ENCODE measurements at regions not wholly inside any gene's neighbourhood (a gene's known extent, or its start where the extent isn't known, plus 50 kb on each side); places are given as distances from the start of the nearest gene placed in this dataset.
"Not testable (repeated sequence)": the region's sequence is repeated elsewhere in the genome, so short reads cannot be mapped to it uniquely, and the experiment has no call there.

DNA sequence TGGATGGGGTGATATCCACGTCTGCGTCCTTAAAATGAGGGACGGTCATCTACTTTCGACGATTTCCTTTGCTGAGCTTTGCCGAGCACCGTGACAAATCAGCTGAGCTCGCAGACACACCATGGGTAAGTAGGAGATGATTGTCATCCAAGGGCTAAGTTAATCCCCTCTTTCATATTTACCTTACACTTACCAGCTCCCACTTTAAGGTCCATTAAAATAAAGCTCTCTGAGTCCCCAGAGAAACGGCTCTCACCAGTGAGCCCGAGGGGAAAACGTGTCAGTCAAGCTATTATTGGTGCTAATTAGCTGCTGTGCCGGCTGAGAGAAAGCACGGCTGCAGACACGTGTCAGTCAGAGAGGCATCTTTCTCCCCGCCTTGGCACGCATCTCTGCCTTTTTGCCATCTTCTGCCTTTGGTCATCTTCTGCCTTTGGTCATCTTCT is 72.2 kb downstream of the CRLF2 start:
- no peak for DNase-seq (ENCODE audit: low spot score)

DNA sequence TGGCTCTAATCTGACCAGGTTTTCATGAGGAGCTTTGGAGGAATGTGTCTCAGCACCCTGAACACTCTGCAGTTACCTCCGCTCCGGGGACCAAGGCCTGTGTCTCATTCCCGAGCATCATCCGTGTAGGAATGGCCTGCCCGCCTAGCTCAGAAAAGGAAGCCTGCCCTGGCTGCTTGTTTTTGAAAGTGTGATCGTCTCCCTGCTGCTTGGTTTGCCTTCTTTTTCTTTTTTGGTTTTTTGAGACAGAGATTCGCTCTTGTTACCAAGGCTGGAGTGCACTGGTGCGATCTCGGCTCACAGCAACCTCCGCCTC is 73.3 kb downstream of the CRLF2 start:
- no peak for DNase-seq (ENCODE audit: low spot score)

DNA sequence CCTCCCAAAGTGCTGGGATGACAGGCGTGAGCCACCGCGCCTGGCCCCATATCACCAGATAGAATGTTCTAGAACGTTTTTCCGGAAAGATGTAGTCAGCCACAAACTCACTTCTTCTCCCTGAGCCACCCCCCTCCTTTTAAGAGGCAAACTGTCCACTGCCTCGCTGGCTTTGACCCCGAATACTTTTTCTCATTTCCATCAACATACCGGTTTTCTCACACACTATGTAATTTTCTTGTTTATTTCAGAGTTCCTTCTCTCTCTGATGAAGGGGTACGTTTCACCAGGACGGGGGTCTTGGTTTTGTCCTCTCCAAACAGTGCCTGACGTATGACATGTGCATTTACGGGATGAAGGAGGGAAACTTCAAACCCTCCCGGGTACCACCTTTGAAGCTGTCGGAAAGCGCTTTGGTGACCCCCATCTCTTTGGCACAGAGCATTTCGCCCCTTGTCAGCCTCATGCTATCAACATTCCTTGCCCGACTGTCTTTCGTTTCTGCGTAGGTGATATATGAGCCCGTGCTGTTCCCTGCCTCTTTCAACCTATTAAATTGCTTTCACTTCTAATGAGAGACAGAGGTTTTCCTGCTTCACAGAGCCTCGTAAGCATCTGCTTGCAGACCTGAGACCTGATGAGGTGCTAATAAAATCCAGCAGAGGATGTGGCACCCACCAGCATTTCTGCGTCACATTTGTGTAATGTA is 73.8 kb downstream of the CRLF2 start:
- DNase-seq (ENCODE audit: low spot score), result no peak

DNA sequence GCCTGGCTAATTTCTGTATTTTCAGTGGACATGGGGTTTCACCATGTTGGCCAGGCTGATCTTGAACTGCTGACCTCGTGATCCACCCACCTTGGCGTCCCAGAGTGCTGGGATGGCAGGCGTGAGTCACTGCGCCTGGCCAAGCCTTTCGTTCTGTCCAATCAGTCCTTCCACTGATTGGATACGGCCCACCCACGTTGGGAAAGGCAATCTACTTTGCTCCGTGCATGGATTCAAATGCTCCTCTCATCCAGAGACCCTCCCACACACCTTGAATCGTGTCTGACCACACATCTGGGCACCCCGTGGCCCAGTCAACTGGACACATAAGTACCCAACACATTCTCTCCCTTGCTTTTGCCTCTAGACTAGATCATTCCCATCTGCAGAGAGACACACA is 74.9 kb downstream of the CRLF2 start:
- DNase-seq (ENCODE audit: low spot score), result no peak

DNA sequence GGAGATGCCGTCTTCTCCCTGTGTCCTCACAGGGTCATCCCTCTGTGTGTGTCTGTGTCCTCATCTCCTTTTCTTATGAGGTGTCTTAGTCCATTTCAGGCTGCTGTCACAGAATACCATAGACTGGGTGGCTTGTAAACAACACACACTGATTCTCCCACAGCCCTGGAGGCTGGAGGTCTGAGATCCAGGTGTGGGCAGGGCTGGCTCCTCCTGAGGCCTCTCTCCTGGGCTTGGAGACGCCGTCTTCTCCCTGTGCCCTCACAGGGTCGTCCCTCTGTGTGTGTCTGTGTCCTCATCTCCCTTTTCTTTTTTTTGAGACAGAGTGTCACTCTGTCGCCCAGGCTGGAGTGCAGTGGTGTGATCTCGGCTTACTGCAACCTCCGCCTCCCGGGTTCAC is 75.9 kb downstream of the CRLF2 start:
- DNase-seq (ENCODE audit: low spot score), result not testable (repeated sequence)

DNA sequence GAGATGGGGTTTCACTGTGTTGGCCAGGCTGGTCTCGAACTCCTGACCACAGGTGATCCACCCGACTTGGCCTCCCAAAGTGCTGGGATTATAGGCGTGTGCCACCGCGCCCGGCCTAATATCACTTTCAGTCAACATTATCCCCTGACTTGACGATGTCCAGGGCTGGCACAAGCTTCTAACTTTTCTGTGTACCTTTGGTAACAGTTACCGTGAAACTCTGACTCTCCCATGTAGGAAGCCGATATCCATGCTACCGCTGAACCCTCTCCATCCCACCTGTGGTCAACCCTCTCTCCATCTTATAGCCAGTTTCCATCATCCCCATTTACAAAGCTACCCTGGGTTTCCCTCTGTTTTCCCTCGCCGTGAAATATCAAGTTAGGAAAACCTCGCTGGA is 77.5 kb downstream of the CRLF2 start:
- no peak for DNase-seq (ENCODE audit: low spot score)

DNA sequence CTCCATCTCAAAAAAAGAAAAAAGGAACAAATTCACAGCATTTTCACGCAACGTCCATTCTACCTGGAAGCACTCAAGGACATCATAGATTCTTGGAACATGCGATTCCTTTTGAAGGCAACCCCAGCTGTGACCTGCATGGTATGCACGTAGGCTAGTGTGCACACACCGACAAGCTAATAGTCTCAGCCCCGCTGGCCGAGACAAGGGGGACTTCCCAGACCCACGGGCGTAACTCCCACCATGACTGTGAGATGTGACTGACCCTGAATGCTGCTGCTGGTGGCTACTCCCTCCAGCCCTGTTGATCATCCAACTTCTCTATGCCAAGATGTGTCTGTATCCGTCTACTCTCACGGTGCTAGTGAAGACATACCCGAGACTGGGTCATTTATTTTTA is 78.3 kb downstream of the CRLF2 start:
- no peak for DNase-seq (ENCODE audit: low spot score)

DNA sequence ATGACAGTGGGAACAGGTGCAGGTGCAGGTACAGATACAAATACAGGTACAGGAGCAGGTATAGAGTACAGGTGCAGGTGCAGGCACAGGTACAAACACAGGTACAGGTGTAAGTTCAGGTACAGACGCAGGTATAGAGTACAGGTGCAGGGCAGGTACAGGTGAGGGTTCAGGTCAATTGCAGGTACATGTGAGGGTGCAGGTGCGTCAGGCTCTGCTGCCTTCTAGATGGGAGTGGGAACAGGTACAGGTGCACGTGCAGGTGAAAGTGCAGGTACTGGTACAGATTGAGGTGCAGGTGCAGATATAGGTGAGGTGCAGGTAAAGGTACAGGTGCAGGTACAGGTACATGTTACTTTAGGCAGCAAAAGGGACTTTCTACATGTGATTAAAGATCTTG is 85.7 kb downstream of the CRLF2 start:
- no peak for DNase-seq (ENCODE audit: low spot score)

DNA sequence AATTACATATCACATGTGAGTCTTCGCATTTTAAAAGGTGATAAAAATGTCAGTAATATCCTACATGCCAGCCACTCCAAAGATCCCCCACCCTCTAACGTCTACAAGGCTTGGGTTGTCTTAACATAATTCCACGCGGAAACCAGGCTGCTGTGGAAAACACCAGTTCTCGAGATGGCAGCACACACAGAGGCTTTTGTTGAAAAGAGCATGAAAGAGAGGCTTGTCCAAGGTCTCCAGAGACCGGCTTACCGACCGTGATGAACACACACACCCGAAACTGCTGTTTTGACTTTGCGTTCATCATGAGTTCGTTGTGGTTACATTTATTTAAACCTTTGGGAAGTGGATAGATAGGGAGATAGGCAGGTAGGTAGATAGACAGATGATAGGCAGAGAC is 87.9 kb downstream of the CRLF2 start:
- DNase-seq (ENCODE audit: low spot score), result no peak

DNA sequence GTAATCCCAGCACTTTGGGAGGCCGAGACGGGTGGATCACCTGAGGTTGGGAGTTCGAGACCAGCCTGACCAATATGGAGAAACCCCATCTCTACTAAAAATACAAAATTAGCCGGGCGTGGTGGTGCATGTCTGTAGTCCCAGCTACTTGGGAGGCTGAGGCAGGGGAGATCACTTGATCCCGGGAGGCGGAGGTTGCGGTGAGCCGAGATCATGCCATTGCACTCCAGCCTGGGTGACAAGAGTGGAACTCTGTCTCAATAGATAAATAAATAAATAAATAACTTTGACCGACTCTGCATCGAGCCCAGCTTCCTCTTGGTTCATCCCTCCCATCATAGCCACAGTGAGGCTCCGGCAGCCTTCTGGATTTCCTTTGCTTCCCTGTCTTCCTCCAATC is 89.6 kb downstream of the CRLF2 start:
- not testable (repeated sequence) for DNase-seq (ENCODE audit: low spot score)

DNA sequence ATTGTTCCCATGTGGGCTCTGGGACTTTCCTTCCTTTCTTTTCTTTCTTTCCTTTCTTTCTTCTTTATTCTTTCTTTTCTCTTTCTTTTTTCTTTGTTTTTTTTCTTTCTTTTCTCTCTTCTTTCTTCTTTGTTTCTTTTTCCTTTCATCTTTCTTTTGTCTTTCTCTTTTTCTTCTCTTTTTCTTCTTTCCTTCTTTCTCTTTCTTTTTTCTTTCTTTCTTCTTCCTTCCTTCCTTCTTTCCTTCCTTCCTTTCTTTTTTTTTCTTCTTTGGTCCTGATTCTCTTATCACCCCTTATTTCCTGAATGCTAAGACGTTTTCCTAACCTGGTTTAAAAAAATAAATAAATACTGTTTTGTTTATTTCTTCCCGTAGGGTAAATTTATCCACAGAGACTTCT is 93.2 kb downstream of the CRLF2 start:
- DNase-seq (ENCODE audit: low spot score), result no peak

DNA sequence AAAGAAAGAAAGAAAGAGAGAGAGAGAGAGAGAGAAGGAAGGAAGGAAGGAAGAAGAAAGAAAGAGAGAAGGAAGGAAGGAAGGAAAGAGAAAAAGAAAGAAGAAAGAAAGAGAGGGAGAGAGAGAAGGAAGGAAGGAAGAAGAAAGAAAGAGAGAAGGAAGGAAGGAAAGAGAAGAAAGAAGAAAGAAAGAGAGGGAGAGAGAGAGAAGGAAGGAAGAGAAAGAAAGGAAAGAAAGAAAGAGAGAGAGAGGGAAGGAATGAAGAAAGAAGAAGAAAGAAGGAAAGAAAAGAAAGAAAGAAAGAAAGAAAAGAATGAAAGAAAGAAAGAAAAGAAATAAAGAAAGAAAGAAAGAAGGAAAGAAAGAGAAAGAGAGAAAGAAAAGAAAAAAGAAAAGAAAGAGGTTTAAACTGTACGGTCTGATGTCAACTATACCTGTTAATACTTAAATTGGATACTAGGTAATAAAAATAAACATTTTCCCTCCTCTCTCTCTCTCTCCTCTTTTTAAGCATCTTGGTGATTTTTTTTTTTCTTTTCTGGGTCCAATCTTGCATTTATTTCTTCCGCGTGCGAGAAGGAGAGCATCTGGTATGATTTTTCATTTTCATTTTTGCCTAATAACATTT is 93.8 kb downstream of the CRLF2 start:
- no peak for DNase-seq (ENCODE audit: low spot score)

DNA sequence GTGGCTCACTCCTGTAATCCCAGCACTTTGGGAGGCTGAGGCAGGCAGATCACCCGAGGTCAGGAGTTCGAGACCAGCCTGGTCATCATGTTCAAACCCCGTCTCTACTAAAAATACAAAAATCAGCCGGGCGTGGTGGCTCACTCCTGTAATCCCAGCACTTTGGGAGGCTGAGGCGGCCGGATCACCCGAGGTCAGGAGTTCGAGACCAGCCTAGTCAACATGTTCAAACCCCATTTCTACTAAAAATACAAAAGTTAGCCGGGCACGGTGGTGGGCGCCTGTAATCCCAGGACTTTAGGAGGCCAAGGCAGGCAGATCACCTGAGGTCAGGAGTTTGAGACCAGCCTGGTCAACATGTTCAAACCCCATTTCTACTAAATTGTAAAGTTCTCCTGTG is 97.0 kb downstream of the CRLF2 start:
- not testable (repeated sequence) for DNase-seq (ENCODE audit: low spot score)

DNA sequence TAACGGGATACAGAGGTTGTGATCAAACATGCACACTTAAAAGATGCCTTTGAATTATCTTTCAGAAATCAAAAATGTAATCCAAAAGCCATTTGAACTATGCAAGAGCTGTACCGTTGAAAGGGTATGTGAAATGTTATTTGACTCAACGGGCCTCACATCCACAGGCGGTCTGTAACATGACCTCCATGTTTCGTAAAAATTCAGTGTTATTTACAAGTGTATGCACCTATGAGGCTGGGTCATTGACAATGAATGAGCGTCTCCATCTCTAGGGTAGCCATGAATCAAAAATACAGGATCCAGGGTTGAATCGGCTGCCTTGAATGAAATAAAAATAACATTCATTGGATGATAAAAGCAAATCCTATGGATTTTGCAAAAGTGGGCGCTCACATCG is 100.1 kb downstream of the CRLF2 start:
- DNase-seq (ENCODE audit: low spot score), result no peak

DNA sequence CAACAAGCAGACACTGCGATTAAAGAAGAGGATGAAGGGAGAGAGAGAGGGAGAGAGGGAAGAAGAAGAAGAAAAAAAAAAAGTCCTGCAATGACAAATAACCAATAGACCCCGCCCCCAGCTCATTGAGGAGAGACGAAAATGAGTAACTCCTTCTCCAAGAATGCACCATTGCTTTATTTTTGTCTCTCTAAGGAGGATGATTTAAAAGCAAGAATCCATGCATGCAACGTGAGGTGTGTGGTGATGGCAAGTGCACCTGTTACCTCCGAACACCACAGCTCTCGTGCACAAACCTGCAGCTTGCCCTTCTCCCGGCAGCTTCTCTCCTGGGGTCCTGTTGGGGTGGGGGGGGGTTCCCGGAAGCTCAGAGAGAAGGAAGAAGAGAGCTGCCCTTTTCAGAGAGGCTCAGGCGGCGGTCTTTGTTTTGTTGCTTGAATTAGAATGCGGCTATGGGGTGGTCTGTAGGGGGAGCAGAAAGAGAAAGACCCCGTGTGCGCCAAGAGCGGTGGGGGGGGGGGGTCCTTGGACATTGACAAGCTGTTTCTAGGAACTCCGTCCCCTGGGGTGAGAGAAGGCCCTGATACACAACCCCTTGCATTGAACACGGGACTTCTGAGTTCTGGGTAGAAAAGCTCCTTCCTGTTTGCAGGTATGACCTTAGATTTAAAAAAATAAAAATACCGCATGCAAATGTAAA is 100.7 kb downstream of the CRLF2 start:
- DNase-seq (ENCODE audit: low spot score), result no peak

DNA sequence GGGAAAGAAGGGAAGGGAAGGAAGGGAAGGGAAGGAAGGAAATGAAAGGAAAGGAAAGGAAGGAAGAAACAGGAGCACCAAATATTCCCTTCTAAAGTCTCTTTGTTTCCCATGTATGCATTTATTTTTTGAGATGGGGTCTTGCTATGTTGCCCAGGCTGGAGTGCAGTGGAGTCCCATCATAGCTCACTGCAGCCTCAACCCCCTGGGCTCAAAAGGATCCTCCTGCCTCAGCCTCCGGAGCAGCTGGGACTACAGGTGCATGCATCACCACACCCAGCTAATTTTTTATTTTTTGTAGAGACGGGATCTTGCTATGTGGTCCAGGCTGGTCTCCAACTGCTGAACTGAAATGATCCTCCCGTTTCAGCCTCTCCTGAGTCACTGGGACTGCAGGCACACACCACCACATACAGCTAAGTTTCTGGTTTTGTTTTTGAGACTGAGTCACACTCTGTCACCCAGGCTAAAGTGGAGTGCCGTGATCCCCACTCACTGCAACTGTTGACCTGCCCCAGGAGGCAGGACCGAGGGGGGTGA is 102.8 kb downstream of the CRLF2 start:
- no peak for DNase-seq (ENCODE audit: low spot score)

DNA sequence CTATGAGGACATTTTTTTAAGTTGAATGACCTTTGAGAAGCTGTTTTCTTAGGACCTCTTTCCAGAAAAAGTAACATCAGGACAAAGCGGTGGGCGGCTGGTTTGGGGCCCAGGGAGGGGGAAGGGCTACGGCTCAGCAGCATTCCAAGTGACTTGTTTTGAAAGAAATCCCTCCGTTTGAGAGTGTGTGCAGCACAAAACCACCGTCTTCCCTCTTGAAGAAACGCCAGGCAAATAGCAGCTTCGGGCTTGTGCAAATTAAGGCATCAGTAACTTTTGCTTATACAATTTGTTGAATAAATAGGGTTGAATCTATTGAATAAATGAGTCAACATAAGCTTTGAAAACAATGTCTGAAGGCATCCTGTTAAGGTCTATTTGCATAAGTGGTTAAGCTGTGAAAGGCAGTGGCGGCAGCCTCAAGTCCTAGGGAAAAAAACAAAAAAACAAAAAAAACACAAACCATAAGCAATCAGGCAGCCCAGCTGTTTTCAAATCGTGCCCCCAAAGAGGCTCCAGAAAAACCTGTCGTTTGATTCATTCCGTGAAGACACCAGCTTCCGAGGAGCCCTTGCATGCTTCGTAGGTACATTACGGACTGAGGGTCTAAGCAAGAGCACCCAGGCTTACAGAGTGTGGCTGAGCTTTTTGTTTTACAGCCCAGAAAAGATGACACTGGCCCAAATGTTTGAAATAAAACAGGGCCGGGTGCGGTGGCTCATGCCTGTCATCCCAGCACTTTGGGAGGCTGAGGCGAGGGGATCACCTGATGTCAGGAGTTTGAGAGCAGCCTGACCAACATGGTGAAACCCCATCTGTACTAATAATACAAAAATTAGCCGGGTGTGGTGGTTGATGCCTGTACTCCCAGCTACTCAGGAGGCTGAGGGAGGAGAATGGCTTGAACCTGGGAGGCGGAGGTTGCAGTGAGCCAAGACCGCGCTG is 103.7 kb downstream of the CRLF2 start:
- DNase-seq (ENCODE audit: low spot score), result no peak

DNA sequence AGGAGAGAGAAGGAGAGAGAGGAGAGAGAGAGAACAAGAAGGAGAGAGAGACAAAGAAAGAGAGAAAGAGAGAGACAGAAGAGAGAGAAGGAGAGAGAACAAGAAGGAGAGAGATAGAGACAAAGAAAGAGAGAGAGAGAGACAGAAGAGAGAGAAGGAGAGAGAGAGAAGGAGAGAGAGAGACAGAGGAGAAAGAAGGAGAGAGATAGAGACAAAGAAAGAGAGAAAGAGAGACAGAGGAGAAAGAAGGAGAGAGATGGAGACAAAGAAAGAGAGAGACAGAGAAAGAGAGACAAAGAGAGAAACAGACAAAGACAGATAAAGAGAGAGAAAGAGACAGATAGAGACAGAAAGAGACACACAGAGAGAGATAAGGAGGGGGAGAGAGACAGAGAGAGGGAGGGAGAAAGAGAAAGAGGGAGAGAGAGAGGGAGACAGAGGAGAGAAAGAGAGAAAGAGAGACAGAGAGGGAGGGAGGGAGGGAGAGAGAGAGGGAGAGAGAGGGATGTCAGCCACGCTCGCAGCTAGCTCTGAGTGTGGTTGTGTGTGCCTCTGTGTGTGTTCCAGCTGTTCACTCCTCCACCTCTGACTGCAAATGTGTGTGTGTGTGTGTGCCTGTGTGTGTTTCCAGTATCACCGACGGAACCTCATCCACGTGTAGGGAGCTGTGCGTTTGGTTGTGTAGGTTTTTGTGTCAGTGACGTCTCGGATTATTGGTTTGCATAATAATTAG is 105.8 kb downstream of the CRLF2 start:
- no peak for DNase-seq (ENCODE audit: low spot score)

DNA sequence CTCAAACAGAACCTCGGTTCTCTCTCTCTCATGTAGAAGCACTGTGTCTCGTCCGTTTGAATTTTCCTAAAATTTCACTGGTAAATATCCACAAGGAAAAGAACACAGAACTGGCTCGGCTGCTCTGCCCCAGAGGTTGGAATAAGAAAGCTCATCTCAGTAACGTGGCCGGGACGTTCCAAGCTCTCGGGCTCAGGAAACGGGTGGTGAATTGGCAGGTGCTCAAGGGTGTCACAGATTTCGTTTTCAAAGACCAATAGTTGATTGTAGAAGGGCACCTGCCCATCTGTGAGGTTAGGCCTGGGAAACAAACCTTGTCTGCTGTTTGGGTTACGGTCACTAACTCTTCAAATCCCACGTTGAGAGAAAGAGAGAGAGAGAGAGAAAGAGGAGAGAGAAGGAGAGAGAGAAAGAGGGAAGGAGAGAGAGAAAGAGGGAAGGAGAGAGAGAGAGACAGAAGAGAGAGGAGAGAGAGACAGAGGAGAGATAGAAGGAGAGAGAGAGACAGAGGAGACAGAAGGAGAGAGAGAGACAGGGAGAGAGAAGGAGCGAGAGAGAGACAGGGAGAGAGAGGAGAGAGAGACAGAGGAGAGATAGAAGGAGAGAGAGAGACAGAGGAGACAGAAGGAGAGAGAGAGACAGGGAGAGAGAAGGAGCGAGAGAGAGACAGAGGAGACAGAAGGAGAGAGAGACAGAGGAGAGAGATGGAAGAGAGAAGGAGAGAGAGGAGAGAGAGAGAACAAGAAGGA is 106.6 kb downstream of the CRLF2 start:
- no peak for DNase-seq (ENCODE audit: low spot score)

DNA sequence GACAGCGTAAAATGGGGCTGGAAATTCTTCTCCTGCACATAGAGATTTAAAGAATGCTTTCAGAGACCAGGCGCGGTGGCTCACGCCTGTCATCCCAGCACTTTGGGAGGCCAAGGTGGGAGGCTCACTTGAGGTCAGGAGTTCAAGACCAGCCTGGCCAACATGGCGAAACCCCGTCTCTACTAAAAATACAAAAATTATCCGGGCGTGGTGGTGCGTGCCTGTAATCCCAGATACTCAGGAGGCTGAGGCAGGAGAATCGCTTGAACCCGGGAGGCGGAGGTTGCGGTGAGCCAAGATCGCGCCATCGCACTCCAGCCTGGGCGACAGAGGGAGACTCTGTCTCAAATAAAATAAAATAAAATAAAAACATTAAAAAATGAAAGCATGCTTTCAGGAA is 107.4 kb downstream of the CRLF2 start:
- DNase-seq (ENCODE audit: low spot score), result not testable (repeated sequence)

Measured in umbilical cord (tissue), 1 donor.